NCI-H146 treated with DMSO at 0.1 percent for 48 hours (cell line): ENCODE measurements at regions not wholly inside any gene's neighbourhood (a gene's known extent, or its start where the extent isn't known, plus 50 kb on each side); places are given as distances from the start of the nearest gene placed in this dataset.

Source experiments
- DNase-seq: peaks from one replicate; lab custom pipeline; 2025; ENCODE audit not compliant: unreplicated experiment; lab: John Stamatoyannopoulos, UW

GRCh38 chr16:74232806-74233465 is 63.7 kb upstream of the PSMD7 start:
- DNase-seq = no peak

- no peak for DNase-seq
Measured at GRCh38 chr16:74230126-74230525, 66.5 kb upstream of the PSMD7 start.

- DNase-seq = peak; percentile 52
Measured at GRCh38 chr16:74226338-74226954, 70.2 kb upstream of the PSMD7 start.

GRCh38 chr16:74224828-74225612 is 71.6 kb upstream of the PSMD7 start:
- DNase-seq = no peak

- DNase-seq = no peak
Measured at GRCh38 chr16:74221828-74222227, 74.8 kb upstream of the PSMD7 start.

GRCh38 chr16:74219706-74220105 is 76.9 kb upstream of the PSMD7 start:
- no peak for DNase-seq

GRCh38 chr16:74218871-74219270 is 77.7 kb upstream of the PSMD7 start:
- DNase-seq = no peak

- no peak for DNase-seq
Measured at GRCh38 chr16:74216319-74216718, 80.3 kb upstream of the PSMD7 start.

- no peak for DNase-seq
Measured at GRCh38 chr16:74215249-74215648, 81.4 kb upstream of the PSMD7 start.

GRCh38 chr16:74213372-74213771 is 83.2 kb upstream of the PSMD7 start:
- DNase-seq = no peak

- DNase-seq = no peak
Measured at GRCh38 chr16:74210245-74210644, 86.4 kb upstream of the PSMD7 start.

- no peak for DNase-seq
Measured at GRCh38 chr16:74202009-74202408, 94.6 kb upstream of the PSMD7 start.

GRCh38 chr16:74201576-74201975 is 95.0 kb upstream of the PSMD7 start:
- DNase-seq = peak; percentile 58

GRCh38 chr16:74200921-74201320 is 95.7 kb upstream of the PSMD7 start:
- no peak for DNase-seq

- DNase-seq = no peak
Measured at GRCh38 chr16:74199842-74200124, 96.8 kb upstream of the PSMD7 start.

GRCh38 chr16:74199066-74199841 is 97.4 kb upstream of the PSMD7 start:
- no peak for DNase-seq

GRCh38 chr16:74192281-74192797 is 104.3 kb upstream of the PSMD7 start:
- DNase-seq = peak; percentile 62

GRCh38 chr16:74190292-74190691 is 106.3 kb upstream of the PSMD7 start:
- no peak for DNase-seq

- no peak for DNase-seq
Measured at GRCh38 chr16:74188856-74189255, 107.8 kb upstream of the PSMD7 start.

- peak; percentile 88 for DNase-seq
Measured at GRCh38 chr16:74186561-74186971, 110.0 kb upstream of the PSMD7 start.

GRCh38 chr16:74184839-74185238 is 111.8 kb upstream of the PSMD7 start:
- no peak for DNase-seq
